Prostate gland (tissue), 2 donors: ENCODE measurements at regions not wholly inside any gene's neighbourhood (a gene's known extent, or its start where the extent isn't known, plus 50 kb on each side); places are given as distances from the start of the nearest gene placed in this dataset.

ENCODE experiments used
- DNase-seq: peaks from one replicate; pipeline ENCODE4 v3.0.0-alpha.2; 2019; ENCODE audit warnings: low spot score
- H3K27ac ChIP-seq, 2 donors: fragments of 200-600 bp; sonication (generic); 2 replicates each; pipeline ENCODE4 v1.5.1; 2017 to 2019
- H3K27me3 ChIP-seq: fragments of 200-600 bp; sonication (generic); replicated peaks from 2 replicates; pipeline ENCODE4 v1.5.1; 2019; ENCODE audit not compliant: insufficient read depth
- H3K36me3 ChIP-seq, 2 donors: fragments of 200-600 bp; sonication (generic); 1 replicate in 1 of 2; 2 replicates in 1 of 2; pipeline versions ENCODE4 v1.5.1 to v1.8.1; 2017 to 2019
- H3K4me1 ChIP-seq: fragments of 200-600 bp; sonication (generic); replicated peaks from 2 replicates; pipeline ENCODE4 v1.5.1; 2019
- H3K4me3 ChIP-seq, 2 donors: fragments of 200-600 bp; sonication (generic); 2 replicates each; pipeline ENCODE4 v1.5.1; 2017 to 2019
- H3K9me3 ChIP-seq: fragments of 200-600 bp; sonication (generic); 2 replicates; pipeline ENCODE4 v1.5.1; 2017
- CTCF ChIP-seq, 4 experiments: fragments of 200-600 bp in 2 of 4; fragments of 450-650 bp in 2 of 4; sonication (generic) in 2 of 4; IDR thresholded peaks; 1 replicate in 3 of 4; 2 replicates in 1 of 4; pipeline ENCODE4 v1.5.1; 2016 to 2019; ENCODE audit warnings: antibody characterized with exemption in 4 of 4, mild to moderate bottlenecking in 2 of 4, moderate library complexity in 2 of 4
- POLR2A ChIP-seq: fragments of 450-650 bp; IDR thresholded peaks from one replicate; pipeline ENCODE4 v1.6.1; 2016; ENCODE audit warnings: antibody characterized with exemption, mild to moderate bottlenecking
- POLR2AphosphoS5 ChIP-seq: sonication (generic); formaldehyde crosslinking; IDR thresholded peaks from one replicate; pipeline ENCODE4 v1.6.1; 2017; ENCODE audit warnings: antibody characterized with exemption
- WGBS: methylation state at CpG from one replicate; pipeline ENCODE4 v1.1.5; 2018; 5-methylcytosine and 5-hydroxymethylcytosine counted together
- intact Hi-C: fragments of 100-400 bp; cut with DNase I; formaldehyde crosslinking; loops from one replicate; pipeline ENCODE4 v1.14.2; 2022

- intact Hi-C loops, result no loop called here
- no peak overlapping the region for H3K4me3 ChIP-seq
- TF ChIP-seq CTCF (IDR thresholded peaks at IDR 0.05) (no peak), POLR2A (no peak), POLR2AphosphoS5 (no peak)
Observed at GRCh38 chr13:54758795-54759194, 1730.2 kb downstream of the OLFM4 start.

GRCh38 chr13:54768214-54768613, 1739.6 kb downstream of the OLFM4 start:
- DNase-seq, result no peak
- Histone ChIP-seq H3K36me3 (no peaks in the 10 kb centered on the region), H3K27me3 (no peaks in the 10 kb centered on the region), H3K9me3 (no peaks in the 10 kb centered on the region), H3K4me3 (no peak overlapping the region), H3K4me1 (no peaks in the 10 kb centered on the region), H3K27ac (no peak overlapping the region)
- WGBS, result 75% methylated on average over 2 of the region's 2 CpGs
- TF ChIP-seq CTCF (IDR thresholded peaks at IDR 0.05) (no peak), POLR2AphosphoS5 (no peak), POLR2A (no peak)
- intact Hi-C loops, result no loop called here

More at GRCh38 chr13:54758795-54759194, 1730.2 kb downstream of the OLFM4 start:
- H3K27me3 ChIP-seq, result no peaks in the 10 kb centered on the region
- H3K9me3 ChIP-seq, result no peaks in the 10 kb centered on the region
- no peak overlapping the region for H3K27ac ChIP-seq
- no peaks in the 10 kb centered on the region for H3K36me3 ChIP-seq
- no peak for DNase-seq
- no peaks in the 10 kb centered on the region for H3K4me1 ChIP-seq

- Histone ChIP-seq H3K27me3 (no peaks in the 10 kb centered on the region), H3K36me3 (no peaks in the 10 kb centered on the region), H3K4me1 (no peaks in the 10 kb centered on the region), H3K27ac (no peak overlapping the region), H3K4me3 (no peak overlapping the region), H3K9me3 (no peaks in the 10 kb centered on the region)
- TF ChIP-seq POLR2AphosphoS5, result no peak
- no peak for TF ChIP-seq POLR2A
- no peak for TF ChIP-seq CTCF (IDR thresholded peaks at IDR 0.05)
- no peak for DNase-seq
- intact Hi-C loops, result no loop called here
- 87% methylated on average over 13 of the region's 13 CpGs for WGBS
Observed at GRCh38 chr13:54775501-54776191, 1747.0 kb downstream of the OLFM4 start.

- H3K4me3 ChIP-seq, result no peak overlapping the region
- TF ChIP-seq POLR2AphosphoS5 (no peak), CTCF (IDR thresholded peaks at IDR 0.05) (no peak), POLR2A (no peak)
- no peaks in the 10 kb centered on the region for H3K27me3 ChIP-seq
- H3K4me1 ChIP-seq, result no peaks in the 10 kb centered on the region
- no peak overlapping the region for H3K27ac ChIP-seq
- WGBS, result 87% methylated on average over 10 of the region's 12 CpGs
- H3K9me3 ChIP-seq, result no peaks in the 10 kb centered on the region
- no peaks in the 10 kb centered on the region for H3K36me3 ChIP-seq
- intact Hi-C loops, result no loop called here
- DNase-seq, result no peak
Observed at GRCh38 chr13:54787754-54788153, 1759.1 kb downstream of the OLFM4 start.

GRCh38 chr13:54799621-54800226, 1771.1 kb downstream of the OLFM4 start:
- Histone ChIP-seq H3K36me3 (no peaks in the 10 kb centered on the region), H3K27ac (no peak overlapping the region), H3K4me3 (no peak overlapping the region), H3K9me3 (no peaks in the 10 kb centered on the region), H3K4me1 (no peaks in the 10 kb centered on the region), H3K27me3 (no peaks in the 10 kb centered on the region)
- DNase-seq, result no peak
- intact Hi-C loops, result no loop called here
- 96% methylated on average over 28 of the region's 37 CpGs for WGBS
- TF ChIP-seq POLR2A (no peak), CTCF (IDR thresholded peaks at IDR 0.05) (no peak), POLR2AphosphoS5 (no peak)
